H1 (cell line): ENCODE measurements at regions not wholly inside any gene's neighbourhood (a gene's known extent, or its start where the extent isn't known, plus 50 kb on each side); places are given as distances from the start of the nearest gene placed in this dataset.
A peak's percentile ranks its signal among the peaks of the same experiment; 100 is the strongest.

Experiments
- HDAC2 ChIP-seq, 2 experiments: fragments of 300-600 bp in 1 of 2; sonication (generic) in 1 of 2; IDR thresholded peaks; 2 replicates each; pipeline ENCODE4 v1.6.1; 2011 to 2012; ENCODE audit warnings: low read depth in 2 of 2, low read length in 2 of 2, mild to moderate bottlenecking in 2 of 2, moderate library complexity in 2 of 2, borderline replicate concordance in 1 of 2, inconsistent platforms in 1 of 2
- RAD21 ChIP-seq, 2 experiments: IDR thresholded peaks in 1 of 2; conservative IDR thresholded peaks in 1 of 2; 2 replicates each; pipeline ENCODE4 v1.6.1; 2011; ENCODE audit warnings: low read depth in 2 of 2, low read length in 2 of 2, improper control_type of control experiment in 1 of 2, inconsistent platforms in 1 of 2, mild to moderate bottlenecking in 1 of 2, moderate library complexity in 1 of 2
- TAF7 ChIP-seq: optimal IDR thresholded peaks from 2 replicates; pipeline ENCODE3; 2011; ENCODE audit warnings: low read depth, mild to moderate bottlenecking, inconsistent platforms, low read length, moderate library complexity, borderline replicate concordance

DNA sequence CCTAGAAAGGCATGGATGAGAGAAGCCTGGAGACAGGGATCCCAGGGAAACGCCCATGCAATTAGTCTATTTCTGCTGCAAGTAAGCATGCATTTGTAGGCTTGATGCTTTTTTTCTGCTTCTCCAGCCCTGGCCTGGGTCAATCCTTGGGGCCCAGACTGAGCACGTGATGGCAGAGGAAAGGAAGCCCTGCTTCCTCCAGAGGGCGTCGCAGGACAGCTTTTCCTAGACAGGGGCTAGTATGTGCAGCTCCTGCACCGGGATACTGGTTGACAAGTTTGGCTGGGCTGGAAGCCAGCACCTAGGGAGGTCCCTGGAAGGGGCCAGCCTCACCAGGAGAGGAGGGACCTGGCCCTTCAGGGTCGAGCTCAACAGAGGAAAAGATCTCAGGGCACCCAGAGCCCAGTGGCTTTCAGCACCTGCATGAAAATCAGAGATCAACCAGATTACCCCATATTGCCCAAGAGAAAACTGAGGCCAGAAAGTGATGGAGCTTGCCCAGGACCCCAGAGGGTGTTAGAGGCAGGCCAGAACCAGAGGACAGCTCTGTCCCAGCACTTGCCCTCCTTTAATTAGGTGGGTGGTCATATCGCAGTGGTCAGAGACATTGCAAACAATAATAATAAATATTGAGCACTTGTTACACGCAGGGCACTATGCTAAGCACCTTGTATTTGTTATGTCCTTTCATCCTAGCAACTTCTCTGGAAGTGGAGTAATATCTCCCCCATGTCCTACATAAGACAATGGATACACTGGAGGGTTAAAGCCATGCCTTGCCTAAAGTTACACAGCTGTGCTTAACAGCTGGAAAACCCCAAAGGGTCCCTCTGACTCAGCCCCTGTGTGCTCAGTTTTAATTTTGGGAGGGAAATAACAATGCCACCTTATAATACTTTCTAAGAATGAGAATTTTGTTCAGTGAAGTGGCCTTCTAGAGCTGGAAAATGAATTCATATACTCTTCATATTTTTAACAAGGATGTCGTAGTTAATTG, 67.1 kb downstream of the KLF4 start (continued):
- TF ChIP-seq HDAC2 (IDR thresholded peaks at IDR 0.05; ENCODE audit: borderline replicate concordance in 1 of 2, low read depth in 2 of 2, low read length in 2 of 2) (no peak), TAF7 (no peak), RAD21 (IDR thresholded peaks at IDR 0.05 in 1 of 2, conservative IDR thresholded peaks at IDR 0.05 in 1 of 2; ENCODE audit: low read depth in 2 of 2, low read length in 2 of 2) (peak; percentile 98 to 99)
